GM21360 (cell line): ENCODE measurements at regions not wholly inside any gene's neighbourhood (a gene's known extent, or its start where the extent isn't known, plus 50 kb on each side); places are given as distances from the start of the nearest gene placed in this dataset.

Source experiments
- ATAC-seq: cut with Tn5 transposase; IDR thresholded peaks from one replicate; pipeline ENCODE4 v1.9.1; 2021; ENCODE audit warnings: mild to moderate bottlenecking, moderate library complexity; ENCODE audit not compliant: unreplicated experiment

DNA sequence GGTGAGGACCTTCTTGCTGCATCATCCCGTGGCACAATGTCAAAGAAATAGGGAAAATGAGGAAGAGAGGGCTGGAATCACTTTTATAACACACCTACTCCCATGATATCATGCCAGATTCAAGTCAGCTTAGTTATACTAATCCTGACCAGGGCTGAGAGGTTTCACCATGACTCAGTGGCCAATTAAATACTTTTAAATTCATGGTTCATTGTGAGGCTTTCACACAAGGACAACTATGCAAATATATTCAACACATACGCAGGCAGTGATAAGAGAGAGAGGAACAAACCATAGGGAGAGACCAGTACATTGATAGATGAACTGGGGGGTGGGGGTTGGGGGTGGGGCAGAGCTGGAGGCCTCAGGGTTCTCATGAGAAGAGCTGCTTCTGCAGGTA is 313.1 kb downstream of the LRFN2 start:
- ATAC-seq: no peak

DNA sequence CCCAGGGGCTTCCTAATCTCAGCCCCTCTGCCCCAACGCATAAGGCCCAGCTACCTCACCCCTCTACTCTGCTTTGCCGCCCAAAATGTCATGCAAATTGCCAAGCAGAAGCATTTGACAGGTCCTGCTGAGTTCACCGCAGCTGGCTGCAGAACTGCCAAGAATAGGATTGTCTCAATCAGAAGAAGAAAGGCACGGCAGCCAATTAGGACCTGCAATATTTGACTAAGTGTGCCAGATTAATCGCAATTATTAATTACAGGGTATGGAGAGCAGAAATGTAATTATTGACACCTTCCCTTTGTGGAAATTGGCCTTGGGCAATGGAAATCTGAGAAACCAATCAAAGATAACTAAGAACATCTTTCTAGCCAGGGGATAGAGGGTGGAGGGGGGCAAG is 318.6 kb downstream of the LRFN2 start:
- no peak for ATAC-seq

DNA sequence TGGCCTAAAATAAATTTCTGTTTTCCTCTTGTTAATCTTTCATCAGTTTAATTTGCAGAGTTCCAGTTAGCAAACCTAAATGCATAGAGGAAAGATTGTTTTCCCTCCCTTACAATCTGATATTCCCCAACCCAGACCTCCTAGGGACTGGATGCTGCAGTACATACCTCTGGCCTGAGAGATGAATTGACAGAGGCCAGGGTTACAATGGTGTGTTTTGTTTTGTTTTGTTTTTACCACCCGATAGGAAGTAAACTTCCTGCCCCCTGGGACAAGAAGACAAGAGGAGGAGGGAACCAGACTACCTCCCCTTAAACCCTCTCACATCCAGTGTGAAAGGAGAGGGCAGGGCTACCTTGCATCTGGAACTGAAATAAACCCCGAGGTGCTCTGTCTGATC is 319.0 kb downstream of the LRFN2 start:
- ATAC-seq: no peak

DNA sequence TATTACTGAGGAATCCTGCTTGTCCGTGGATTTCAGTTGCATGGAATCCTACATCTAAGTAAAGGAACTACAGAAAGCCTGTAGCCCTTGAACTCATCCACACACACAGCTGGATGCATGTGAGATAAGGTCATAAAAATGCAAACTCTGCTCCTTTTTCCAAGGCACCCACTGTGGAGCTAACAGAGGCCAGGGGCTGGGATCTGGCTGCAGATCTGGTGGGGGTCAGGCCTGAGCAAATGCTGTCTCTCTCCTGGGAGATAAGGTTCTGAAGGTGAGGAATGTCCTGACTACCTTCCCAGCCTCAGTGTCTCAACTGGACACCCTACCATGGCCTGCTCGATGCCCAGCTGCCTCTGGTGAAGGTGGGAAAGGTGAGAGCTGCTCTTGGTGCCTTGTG is 321.5 kb downstream of the LRFN2 start:
- ATAC-seq: no peak

DNA sequence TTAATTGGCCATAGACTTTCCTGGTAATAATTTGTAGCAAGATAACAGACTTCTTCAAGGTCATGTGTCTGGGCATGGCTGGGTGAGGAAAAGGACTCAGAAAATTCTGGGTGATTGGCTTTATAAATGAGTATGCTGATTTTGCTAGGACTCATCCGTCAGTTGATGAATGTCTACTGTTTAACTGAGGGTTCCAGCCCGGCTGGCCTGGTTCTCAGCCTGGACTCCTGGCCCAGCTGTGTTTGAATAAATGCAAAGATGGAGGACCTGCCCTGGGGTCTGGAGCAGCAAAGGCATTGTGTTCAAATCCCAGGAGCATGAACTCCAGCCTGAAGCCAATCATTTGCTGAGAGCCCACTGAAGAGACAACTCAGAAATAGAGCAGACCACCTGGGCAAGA is 323.2 kb downstream of the LRFN2 start:
- no peak for ATAC-seq

DNA sequence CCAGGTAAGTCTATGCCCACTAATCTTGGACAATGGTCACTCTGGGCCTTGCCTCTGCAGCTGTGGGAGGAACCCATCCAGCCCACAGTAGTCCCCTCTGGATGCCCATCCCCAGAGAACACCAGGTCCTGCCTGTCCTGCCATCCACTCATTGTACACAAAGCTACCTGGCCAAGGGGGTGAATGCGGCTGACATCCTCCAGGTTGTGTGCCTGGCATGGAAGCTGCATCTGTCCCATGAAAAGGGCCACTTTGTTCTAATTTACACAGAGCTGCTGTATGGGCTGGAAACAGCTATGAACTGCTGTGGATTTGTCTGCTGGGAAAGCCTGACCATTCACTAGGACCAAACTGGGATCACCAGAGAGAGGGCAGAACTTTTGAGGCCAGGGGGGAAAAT is 324.8 kb downstream of the LRFN2 start:
- ATAC-seq: no peak

DNA sequence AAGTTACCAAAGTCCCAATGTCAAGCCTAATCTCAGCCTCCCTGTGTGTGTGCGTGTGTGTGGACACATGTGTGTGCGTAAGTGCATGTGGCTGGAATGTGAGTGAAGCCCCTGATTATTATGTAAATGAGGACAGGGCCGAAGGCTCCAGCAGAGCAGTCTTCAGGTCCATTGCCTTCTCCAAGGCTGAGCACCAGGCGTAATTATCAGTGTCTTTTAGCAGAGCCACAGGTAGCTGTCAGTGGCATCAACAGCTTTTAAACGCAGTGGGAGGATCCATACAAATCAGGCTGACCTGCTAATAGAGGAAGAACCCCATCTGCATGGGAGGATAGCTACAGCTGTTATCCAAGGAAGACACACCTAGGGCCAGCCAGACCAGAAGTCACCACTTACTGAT is 324.3 kb upstream of the MOCS1 start:
- ATAC-seq: no peak

DNA sequence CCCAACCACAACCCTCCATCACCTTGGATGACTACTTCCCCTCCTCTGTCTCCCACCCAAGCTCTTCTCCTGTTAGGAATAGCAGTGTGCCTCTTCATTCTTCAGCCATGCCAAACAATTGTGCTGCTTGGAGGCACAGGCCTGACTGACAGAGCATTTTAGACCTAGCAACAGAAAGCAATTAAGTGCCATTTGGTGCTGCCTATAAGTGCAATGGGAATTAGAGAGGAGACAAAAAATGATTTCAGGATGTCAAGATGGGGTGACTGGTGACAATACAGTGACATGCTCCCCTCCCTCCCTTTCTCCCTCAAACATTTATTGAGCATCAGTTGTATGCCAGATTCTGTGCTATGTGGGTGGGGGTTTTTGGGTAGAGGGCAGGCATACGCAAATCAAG is 322.6 kb upstream of the MOCS1 start:
- no peak for ATAC-seq

DNA sequence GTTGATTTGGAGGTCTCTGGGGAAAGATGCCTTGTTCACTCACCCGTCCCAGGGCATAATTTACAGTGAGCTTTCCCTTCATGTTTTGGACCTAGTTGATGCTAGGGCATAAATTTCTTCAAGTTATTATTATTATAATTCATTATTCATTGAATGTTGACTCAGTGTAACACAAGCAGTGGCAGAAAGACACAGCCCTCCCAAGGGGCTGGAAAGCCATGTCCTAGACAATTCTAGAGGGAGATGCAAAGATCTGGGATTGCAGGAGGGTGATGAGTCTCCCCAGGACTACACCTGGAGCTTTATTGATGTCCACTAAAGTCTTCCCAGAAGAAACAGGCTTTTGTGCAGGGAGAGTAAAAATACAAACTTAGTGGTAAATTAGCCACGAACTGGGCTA is 322.0 kb upstream of the MOCS1 start:
- no peak for ATAC-seq

DNA sequence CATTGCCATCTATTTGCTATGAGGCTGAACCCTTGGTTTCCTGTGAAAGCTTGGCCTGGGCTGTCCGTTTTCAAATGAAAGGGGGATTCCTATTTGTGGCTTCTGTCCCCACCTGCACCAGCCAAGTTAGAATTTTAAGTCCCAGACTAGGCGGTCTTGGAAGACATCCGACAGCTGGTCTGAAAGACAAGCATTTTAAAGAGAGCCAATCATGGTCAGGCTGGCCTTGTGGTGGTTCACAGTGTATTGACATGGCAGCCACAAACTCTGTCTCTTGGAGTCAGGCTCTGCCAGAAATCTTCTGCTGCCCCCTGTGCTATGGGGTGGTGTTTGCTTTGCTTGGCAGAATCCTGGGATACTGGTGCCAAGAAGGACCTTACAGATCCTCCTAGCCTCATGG is 319.2 kb upstream of the MOCS1 start:
- no peak for ATAC-seq

DNA sequence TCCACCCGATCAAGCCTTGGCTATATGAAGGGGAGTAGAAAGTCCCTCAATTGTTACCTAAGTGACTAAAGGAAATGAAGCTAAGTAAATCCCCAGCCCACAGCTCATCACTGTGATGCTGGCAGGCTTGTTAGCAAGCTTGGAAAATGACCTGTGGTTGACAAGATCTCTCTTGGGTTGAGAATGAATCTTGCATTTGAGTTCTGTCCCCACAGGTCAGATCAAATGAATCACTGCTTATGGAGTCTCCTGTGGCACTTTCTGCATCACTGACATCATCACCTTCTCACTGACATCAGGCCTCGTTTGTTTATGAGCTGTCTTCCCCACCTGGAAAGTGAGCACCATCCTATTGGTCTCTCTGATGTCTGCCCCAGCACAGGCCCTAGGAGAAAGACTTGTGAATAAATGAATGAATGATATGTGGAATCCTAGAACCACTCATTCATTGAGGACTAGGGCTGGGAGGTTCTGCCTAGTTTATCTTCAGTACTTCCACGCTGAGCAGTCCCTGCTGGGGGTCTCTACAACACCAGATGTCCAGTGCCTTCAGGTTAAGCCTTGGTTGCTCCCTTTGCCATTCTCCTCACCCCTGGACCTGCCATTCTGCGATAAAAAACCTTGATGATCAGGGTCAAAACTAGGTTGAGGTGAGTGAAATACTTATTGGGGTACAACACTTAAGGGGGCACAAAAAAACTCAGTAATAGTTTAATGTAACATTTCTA is 318.4 kb upstream of the MOCS1 start:
- no peak for ATAC-seq

DNA sequence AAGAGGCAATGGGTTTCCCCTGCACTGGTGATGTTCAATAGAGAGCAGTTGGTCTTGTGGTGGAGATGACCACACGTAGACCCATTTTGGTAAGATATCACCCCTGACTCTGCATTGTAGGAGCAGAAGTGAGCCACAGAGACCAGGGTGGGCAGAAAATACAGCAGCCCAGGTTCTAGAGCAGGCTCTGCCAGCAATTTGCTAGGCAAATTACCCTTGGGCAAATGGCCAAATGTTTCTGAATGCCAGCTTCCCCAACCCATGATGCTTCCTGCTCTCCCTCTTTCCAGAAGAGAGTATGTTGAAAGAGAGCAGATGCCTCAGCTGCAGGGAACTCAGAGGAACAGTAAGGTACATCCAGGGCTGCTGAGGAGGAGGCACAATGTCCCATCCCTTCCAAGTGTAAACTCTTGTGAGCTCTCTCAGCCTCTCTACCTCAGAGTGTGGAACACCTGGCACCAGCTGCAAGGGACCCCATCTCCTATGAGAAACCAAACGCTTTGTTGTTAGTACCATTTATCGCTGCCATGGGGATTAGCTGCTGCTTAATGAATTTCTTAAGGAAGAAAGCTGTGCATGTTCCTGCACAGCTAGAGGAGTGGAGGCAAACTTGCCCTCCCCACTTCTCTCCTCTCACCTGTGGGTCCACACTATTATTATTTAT is 317.5 kb upstream of the MOCS1 start:
- no peak for ATAC-seq

DNA sequence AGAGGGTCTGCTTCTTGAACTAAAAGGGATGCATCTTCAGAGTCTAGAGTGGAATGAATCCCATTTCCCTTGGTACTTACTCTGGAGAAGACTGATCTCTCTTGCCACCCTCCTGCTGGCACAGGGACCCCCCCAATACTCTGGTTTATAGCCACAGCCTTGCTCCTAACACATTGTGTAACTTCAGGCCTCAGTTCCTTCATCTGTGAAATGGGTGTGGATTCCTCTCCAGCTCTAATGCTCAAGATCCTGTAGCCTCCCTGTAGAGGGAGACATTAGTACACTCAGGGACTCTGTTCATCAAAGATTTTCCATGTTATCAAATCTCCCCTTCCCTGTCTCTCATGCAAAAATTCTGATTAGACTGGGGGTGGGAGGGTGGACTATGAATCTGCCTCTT is 315.7 kb upstream of the MOCS1 start:
- no peak for ATAC-seq

DNA sequence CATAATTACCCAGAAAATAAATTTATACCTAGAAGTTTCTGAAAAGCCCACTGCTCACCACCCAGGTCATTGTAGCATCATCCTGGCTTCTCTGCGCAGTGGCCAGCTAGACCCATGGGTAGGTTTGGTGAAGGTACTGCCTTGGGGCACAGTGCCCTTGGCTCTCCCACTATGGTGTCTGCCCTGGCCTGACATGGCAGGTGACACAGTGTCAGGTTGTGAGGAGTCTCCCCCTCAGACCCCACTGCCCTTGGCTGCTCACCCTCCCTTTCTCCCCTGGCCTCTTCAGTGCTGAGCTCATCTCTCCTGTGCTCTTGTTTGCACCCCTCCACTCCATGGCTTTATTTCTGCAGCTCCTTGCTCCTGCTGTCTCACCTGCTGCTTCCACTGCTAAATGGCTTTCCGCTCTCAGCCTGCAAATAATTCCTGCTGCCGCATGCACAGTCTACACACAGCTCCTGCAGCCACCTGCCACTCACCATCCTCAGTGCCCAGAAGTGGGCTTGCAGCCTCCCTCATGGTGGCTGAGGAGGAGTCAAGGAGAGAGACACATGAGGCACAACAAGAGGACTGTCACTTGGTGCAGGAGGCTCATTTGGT is 313.4 kb upstream of the MOCS1 start:
- ATAC-seq: no peak

DNA sequence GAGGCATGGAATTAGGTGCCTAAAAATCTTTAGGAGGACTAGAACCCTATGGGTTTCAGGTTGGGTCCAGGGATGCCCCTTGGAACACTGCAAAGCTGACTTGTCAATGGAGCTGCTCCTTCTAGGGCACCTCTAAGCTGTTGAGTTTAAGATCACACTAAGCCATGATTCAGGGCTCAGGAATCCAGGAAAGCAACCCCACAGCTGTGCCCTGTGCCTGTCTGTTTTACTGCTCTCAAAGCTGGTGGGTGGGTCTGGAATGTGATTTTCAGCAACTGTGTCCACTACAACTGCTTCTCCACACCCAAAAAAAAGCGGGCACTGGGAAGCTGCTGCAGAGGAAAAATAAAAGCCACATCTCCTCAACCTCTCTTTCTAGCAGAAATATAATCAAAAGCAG is 310.4 kb upstream of the MOCS1 start:
- ATAC-seq: no peak

DNA sequence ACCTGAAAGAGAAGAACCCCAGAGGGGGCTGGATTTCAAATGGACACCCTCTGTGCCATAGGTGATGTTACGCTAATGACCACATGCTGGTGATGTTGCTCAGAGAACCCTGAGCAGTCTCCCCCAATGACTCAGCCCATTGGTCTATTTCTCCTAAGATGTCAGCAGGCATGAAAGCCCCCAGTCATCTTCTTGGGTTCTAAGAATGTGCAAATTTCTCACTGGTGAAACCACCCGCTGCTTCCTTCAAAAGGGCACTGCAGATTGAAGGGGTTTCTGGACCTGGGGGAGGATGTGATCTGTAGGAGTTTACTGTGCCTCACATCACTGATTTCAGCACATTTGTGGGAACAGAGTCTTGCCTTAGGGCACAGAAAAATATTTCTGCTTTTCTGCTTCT is 298.4 kb upstream of the MOCS1 start:
- ATAC-seq: no peak

DNA sequence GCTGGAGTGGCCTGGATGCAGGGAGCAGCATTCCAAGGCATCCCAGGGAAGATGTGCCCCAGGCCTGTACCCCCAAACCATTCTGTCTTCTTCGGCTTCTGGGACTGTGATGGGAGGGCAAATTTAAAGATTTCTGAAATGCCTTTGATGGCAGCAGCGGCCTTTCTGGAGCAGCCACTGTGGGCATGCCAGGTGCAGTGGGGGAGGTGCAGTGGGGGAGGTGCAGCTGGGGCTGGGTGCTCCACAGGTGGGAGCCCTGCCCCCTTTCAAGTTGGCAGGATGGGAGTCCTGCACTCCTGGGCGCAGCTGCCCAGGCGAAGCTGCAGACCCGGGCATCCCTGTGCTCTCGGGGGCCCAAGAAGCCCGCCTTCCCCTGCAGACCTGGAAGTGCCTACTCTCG is 293.5 kb upstream of the MOCS1 start:
- no peak for ATAC-seq

DNA sequence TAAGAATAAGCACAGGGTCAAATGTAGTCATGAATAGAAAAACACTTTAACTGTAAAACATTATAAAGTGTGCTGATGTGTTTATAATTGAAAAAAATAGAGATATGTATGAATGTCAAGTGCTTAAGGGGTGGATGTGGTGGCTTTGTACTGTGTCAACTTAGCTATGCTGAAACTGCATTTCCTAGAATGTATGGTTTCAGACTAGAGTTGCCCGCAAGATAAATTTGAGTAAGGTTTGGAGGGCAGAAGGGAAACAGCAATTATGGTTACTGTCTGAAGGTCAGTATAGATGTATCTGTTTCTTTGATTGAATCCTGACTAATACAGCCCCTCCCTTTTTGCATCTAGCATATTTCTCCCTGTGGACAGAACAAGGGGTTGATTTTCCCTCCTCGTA is 288.1 kb upstream of the MOCS1 start:
- no peak for ATAC-seq

DNA sequence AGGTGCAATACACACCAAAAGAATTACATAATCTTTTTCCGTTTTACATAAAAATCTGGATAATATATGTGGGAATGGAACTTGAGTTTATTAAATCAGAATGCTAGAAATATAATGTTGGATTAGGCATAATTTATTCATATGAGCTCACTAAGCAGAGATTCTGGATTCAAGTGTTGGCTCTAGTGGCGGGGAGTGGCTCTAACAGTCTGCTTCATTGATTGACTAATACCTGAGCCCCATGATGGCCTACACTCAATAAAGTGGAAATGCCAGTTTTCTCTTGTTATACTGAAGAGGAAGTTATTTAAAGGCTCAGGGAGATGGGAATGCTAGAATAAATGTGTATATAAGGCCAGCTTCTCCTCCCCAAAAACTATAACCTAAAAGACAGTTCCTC is 285.5 kb upstream of the MOCS1 start:
- no peak for ATAC-seq

DNA sequence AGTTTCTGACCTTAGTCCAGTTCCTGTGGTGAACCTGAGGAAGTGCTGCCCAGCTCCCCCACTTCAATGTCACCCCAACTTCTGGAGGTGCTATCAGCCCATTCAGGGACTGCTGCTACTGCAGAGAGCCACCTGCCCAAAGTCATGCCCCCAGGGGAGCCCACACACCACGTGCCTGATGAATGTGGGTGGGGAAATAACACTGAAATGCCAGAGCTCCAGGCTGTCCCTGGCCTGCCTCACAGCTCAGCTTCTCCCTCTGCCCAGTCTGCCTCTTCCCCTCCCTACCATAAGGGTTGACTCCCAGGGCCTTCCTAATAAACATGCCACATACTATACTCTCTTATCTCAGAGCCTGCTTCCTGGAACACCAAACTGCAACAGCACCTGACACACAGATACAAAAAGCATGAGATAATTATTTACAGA is 276.4 kb upstream of the MOCS1 start:
- ATAC-seq: no peak

DNA sequence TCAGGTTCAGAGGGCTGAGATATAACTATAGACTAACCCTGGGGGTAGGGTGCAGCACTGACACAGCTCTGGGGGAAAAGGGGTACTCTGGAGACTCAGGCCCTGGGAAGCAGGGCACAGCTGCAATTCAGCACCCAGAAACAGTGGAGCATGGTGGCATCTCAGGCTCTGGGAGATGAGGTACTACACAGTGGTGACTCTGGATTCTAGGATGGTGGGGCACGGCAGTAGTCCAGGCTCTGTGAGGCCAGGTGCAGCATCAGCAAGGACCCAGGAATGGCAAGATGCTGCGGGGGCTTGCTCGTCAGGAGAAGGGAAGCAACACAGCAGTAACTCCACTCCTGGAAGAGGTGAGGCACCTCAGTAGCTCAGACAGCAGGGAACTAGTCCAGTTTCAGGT is 271.5 kb upstream of the MOCS1 start:
- ATAC-seq: no peak

DNA sequence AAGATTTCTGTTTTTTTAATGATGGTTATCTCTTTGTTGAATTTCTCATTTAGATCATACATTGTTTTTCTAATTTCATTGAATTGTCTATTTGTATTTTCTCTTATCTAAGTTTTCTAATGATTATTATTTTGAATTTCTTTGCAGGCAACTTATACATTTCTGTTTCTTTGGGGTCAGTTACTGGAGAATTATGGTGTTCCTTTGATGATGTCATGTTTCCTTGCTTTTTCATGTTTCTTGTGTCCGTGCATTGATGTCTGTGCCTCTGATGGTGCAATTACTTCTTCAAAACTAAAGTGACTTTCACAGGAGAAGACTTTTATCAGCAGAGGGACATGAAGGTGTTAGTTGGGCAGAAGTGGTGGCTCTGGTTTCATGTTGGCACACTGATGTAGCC is 270.7 kb upstream of the MOCS1 start:
- no peak for ATAC-seq

DNA sequence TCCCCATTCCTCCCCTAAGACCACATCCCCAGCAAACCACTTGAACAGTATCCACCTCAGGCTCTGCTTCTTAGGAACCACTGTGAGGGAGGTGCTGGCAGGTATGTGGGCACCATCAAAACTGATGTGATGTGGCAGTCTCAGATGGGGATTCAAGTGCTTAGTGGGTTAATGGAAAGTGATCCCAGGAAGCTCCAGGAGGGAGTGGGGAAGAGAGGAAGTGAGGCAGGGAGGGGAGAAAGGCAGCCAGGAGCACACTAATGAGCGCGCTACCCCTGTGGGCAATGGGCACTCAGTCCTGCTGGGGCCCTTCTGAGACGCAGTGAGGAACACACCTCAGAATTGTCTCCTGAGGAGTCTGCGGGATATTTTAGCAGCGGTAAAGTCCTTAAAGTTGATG is 263.1 kb upstream of the MOCS1 start:
- ATAC-seq: no peak
